ENCODE measurements at regions not wholly inside any gene's neighbourhood (a gene's known extent, or its start where the extent isn't known, plus 50 kb on each side); places are given as distances from the start of the nearest gene placed in this dataset.
A peak's percentile ranks its signal among the peaks of the same experiment; 100 is the strongest.

GRCh38 chr5:6043491-6044310, 334.6 kb downstream of the MED10 start:
- no peak overlapping the region for H3K4me3 ChIP-seq (ENCODE audit: low read depth, low read length)
- no peak for DNase-seq (ENCODE audit: low read depth)
- TF ChIP-seq CTCF (IDR thresholded peaks at IDR 0.05; ENCODE audit: insufficient read depth, low read depth, low read length, missing control alignments) = no peak

GRCh38 chr5:6041977-6042550, 336.3 kb downstream of the MED10 start:
- H3K4me3 ChIP-seq (ENCODE audit: low read depth, low read length) = no peak overlapping the region
- DNase-seq (ENCODE audit: low read depth) = no peak
- no peak for TF ChIP-seq CTCF (IDR thresholded peaks at IDR 0.05; ENCODE audit: insufficient read depth, low read depth, low read length, missing control alignments)

DNA sequence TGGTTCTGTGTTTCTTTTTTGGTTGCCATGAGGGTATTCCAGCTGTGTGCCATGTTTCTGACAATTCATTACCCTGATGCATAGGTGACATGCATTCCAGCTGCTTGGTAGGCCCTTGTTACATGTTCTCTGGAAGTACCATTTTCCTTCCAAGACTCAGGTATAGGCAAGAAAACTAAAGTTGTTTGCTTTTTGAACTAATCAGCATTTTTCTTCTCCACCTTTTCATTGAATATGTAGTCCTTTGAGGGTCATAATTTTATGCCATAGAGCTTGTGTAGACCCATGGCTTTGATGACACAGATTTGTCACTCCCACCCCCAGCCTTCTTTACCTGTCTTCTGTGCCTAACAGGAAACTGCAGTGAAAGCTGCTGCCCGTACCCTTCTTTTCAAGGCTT, 339.2 kb downstream of the MED10 start:
- H3K4me3 ChIP-seq (ENCODE audit: low read depth, low read length) = no peak overlapping the region
- no peak for DNase-seq (ENCODE audit: low read depth)
- TF ChIP-seq CTCF (IDR thresholded peaks at IDR 0.05; ENCODE audit: insufficient read depth, low read depth, low read length, missing control alignments) = no peak

- DNase-seq (ENCODE audit: low read depth) = no peak
- TF ChIP-seq CTCF (IDR thresholded peaks at IDR 0.05; ENCODE audit: insufficient read depth, low read depth, low read length, missing control alignments) = no peak
- no peak overlapping the region for H3K4me3 ChIP-seq (ENCODE audit: low read depth, low read length)
Observed at GRCh38 chr5:6036006-6036405, 342.3 kb downstream of the MED10 start.

- no peak for TF ChIP-seq CTCF (IDR thresholded peaks at IDR 0.05; ENCODE audit: insufficient read depth, low read depth, low read length, missing control alignments)
- peak; percentile 6 for DNase-seq (ENCODE audit: low read depth)
Observed at GRCh38 chr5:6029811-6030271, 348.5 kb downstream of the MED10 start.

GRCh38 chr5:6026766-6027406, 351.5 kb downstream of the MED10 start:
- no peak for DNase-seq (ENCODE audit: low read depth)
- no peak overlapping the region for H3K4me3 ChIP-seq (ENCODE audit: low read depth, low read length)
- TF ChIP-seq CTCF (IDR thresholded peaks at IDR 0.05; ENCODE audit: insufficient read depth, low read depth, low read length, missing control alignments) = no peak

More at GRCh38 chr5:6029811-6030271, 348.5 kb downstream of the MED10 start:
- no peak overlapping the region for H3K4me3 ChIP-seq (ENCODE audit: low read depth, low read length)
